B cell (primary cell): ENCODE measurements at regions not wholly inside any gene's neighbourhood (a gene's known extent, or its start where the extent isn't known, plus 50 kb on each side); places are given as distances from the start of the nearest gene placed in this dataset.

Source experiments
- ATAC-seq: fragments of 200-7000 bp; cut with Tn5 transposase; one replicate; pipeline ENCODE4 v1.10.0; 2021; ENCODE audit warnings: low read depth, mild to moderate bottlenecking, moderate number of reproducible peaks, moderate library complexity
- CTCF ChIA-PET: fragments of 350-600 bp; sonication (Branson Sonifier 250); formaldehyde crosslinking; loops from one replicate; lab custom pipeline; 2021; ENCODE audit warnings: antibody characterized with exemption, inconsistent platforms; lab: Charles Lee
- POLR2A ChIA-PET: fragments of 350-600 bp; sonication (Branson Sonifier 250); formaldehyde crosslinking; loops from one replicate; lab custom pipeline; 2021; ENCODE audit warnings: antibody characterized with exemption; lab: Charles Lee
- DNase-seq: peaks from one replicate; pipeline ENCODE4 v3.0.0; 2013
- H2AFZ ChIP-seq: 2 replicates; pipeline ENCODE4 v1.6.1; 2012; ENCODE audit warnings: mild to moderate bottlenecking, low read depth, low read length; ENCODE audit not compliant: insufficient read depth, poor library complexity, severe bottlenecking
- H3K27ac ChIP-seq, 2 donors: 1 replicate in 1 of 2; 2 replicates in 1 of 2; pipeline ENCODE4 v1.5.1; 2012 to 2013; ENCODE audit warnings: low read length in 2 of 2, mild to moderate bottlenecking in 2 of 2, moderate library complexity in 1 of 2
- H3K27me3 ChIP-seq, 4 experiments: fragments of 200-600 bp in 1 of 4; sonication (generic) in 1 of 4; replicated peaks in 1 of 4; 1 replicate in 2 of 4; 2 replicates in 2 of 4; pipeline versions ENCODE4 v1.6.1 to v1.7.0; 2013 to 2016; ENCODE audit warnings: low read length in 3 of 4, mild to moderate bottlenecking in 2 of 4, mixed read lengths in 1 of 4, moderate library complexity in 1 of 4; ENCODE audit not compliant: insufficient read depth in 4 of 4, control insufficient read depth in 3 of 4; ENCODE audit errors: control extremely low read depth in 1 of 4
- H3K36me3 ChIP-seq, 2 experiments: replicated peaks in 1 of 2; 1 replicate in 1 of 2; 2 replicates in 1 of 2; pipeline versions ENCODE4 v1.6.1 to v1.7.1; 2013; ENCODE audit warnings: low read length in 1 of 2; ENCODE audit not compliant: insufficient read depth in 2 of 2, control insufficient read depth in 1 of 2; ENCODE audit errors: control extremely low read depth in 1 of 2, extremely low read depth in 1 of 2
- H3K4me1 ChIP-seq, 2 donors: fragments of 200-600 bp in 1 of 2; sonication (generic) in 1 of 2; 1 replicate in 1 of 2; 2 replicates in 1 of 2; pipeline versions ENCODE4 v1.5.1 to v1.6.1; 2013 to 2017; ENCODE audit warnings: low read length in 2 of 2; ENCODE audit not compliant: control insufficient read depth in 2 of 2, insufficient read depth in 2 of 2
- H3K4me2 ChIP-seq: replicated peaks from 2 replicates; pipeline ENCODE3; 2012; ENCODE audit warnings: mild to moderate bottlenecking, low read depth, low read length; ENCODE audit not compliant: poor library complexity, severe bottlenecking
- H3K4me3 ChIP-seq, 5 experiments: fragments of 200-600 bp in 1 of 5; sonication (generic) in 1 of 5; 1 replicate in 3 of 5; 2 replicates in 2 of 5; pipeline versions ENCODE4 v1.5.1 to v1.7.0; 2011 to 2016; ENCODE audit warnings: low read length in 4 of 5, mild to moderate bottlenecking in 4 of 5, low read depth in 2 of 5, control low read depth in 1 of 5, moderate library complexity in 1 of 5; ENCODE audit not compliant: insufficient read depth in 1 of 5; ENCODE audit errors: control extremely low read depth in 1 of 5, extremely low read depth in 1 of 5
- H3K79me2 ChIP-seq: fragments of 200-600 bp; sonication (generic); one replicate; pipeline ENCODE4 v1.6.0; 2016; ENCODE audit warnings: low read length; ENCODE audit not compliant: control insufficient read depth, insufficient read depth
- H3K9ac ChIP-seq: fragments of 200-600 bp; sonication (generic); 2 replicates; pipeline ENCODE4 v1.6.1; 2017; ENCODE audit warnings: mild to moderate bottlenecking, low read length, moderate library complexity
- H3K9me3 ChIP-seq, 3 donors: one replicate each; pipeline versions ENCODE4 v1.6.1 to v1.7.1; 2013; ENCODE audit warnings: low read length in 2 of 3; ENCODE audit not compliant: control insufficient read depth in 2 of 3, insufficient read depth in 1 of 3; ENCODE audit errors: control extremely low read depth in 1 of 3
- H4K20me1 ChIP-seq: 2 replicates; pipeline ENCODE4 v1.6.0; 2012; ENCODE audit warnings: mild to moderate bottlenecking, low read length; ENCODE audit not compliant: insufficient read depth, control insufficient read depth, poor library complexity, severe bottlenecking
- H3K27ac Mint-ChIP-seq: one replicate; pipeline ENCODE4 v1.8.0; 2021; ENCODE audit warnings: mixed read lengths
- H3K27me3 Mint-ChIP-seq: one replicate; pipeline ENCODE4 v1.8.0; 2021; ENCODE audit warnings: mixed read lengths
- H3K4me1 Mint-ChIP-seq: one replicate; pipeline ENCODE4 v1.8.0; 2021; ENCODE audit warnings: mixed read lengths
- H3K4me3 Mint-ChIP-seq: one replicate; pipeline ENCODE4 v1.8.0; 2021; ENCODE audit warnings: mixed read lengths
- H3K9me3 Mint-ChIP-seq: one replicate; pipeline ENCODE4 v1.8.0; 2022; ENCODE audit warnings: mixed read lengths; ENCODE audit not compliant: insufficient read depth
- EZH2 ChIP-seq: IDR thresholded peaks from 2 replicates; pipeline ENCODE4 v1.6.1; 2012; ENCODE audit warnings: borderline replicate concordance, low read depth, mild to moderate bottlenecking, moderate library complexity, low read length; ENCODE audit not compliant: insufficient read depth, poor library complexity, severe bottlenecking
- WGBS: methylation state at CpG from one replicate; pipeline ENCODE4 v1.1.5; 2013; ENCODE audit warnings: missing lambda C conversion rate; ENCODE audit not compliant: insufficient coverage; 5-methylcytosine and 5-hydroxymethylcytosine counted together
- intact Hi-C: fragments of 100-400 bp; cut with micrococcal nuclease; formaldehyde crosslinking; loops from one replicate; pipeline ENCODE4 v1.10.0; 2022
- TF ChIP-seq, protein P1 (sequence below): fragments of 200-600 bp; IDR thresholded peaks from one replicate; pipeline ENCODE4 v1.8.0; 2022; ENCODE audit warnings: antibody characterized with exemption, mild to moderate bottlenecking

DNA sequence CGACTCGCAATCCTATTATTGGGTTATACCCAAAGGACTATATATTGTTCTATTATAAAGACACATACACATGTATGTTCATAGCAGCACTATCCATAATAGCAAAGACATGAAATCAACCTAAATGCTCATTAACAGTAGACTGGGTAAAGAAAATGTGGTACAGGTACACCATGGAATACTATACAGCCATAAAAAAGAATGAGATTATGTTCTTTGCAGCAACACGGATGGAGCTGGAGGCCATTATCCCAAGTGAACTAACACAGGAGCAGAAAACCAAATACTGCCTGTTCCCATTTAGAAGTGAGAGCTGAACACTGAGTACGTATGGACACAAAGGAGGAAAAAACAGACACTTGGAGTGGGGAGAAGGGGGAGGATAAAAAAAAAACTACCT lies 536.8 kb upstream of the DPP6 start:
- no peak overlapping the region for H3K4me3 Mint-ChIP-seq
- peaks cover 6% of the 10 kb centered on the region for H3K9me3 Mint-ChIP-seq
- Histone ChIP-seq H3K9me3 (peaks cover 0 to 6% (median 0%) of the 10 kb centered on the region in 3 donors), H2AFZ (no peak overlapping the region), H3K79me2 (no peaks in the 10 kb centered on the region), H3K4me3 (no peak overlapping the region), H3K36me3 (no peaks in the 10 kb centered on the region), H4K20me1 (no peaks in the 10 kb centered on the region), H3K4me2 (no peak overlapping the region), H3K4me1 (no peaks in the 10 kb centered on the region), H3K9ac (no peak overlapping the region), H3K27ac (no peak overlapping the region), H3K27me3 (no peaks in the 10 kb centered on the region)
- DNase-seq (no peak), ATAC-seq (no peak)
- WGBS = no CpG with 5 or more reads among the region's 4 CpGs
- CTCF ChIA-PET = no interaction called here
- H3K27me3 Mint-ChIP-seq = no peaks in the 10 kb centered on the region
- H3K4me1 Mint-ChIP-seq = no peaks in the 10 kb centered on the region
- intact Hi-C loops = no loop called here
- POLR2A ChIA-PET = no interaction called here
- TF ChIP-seq, protein P1, sequence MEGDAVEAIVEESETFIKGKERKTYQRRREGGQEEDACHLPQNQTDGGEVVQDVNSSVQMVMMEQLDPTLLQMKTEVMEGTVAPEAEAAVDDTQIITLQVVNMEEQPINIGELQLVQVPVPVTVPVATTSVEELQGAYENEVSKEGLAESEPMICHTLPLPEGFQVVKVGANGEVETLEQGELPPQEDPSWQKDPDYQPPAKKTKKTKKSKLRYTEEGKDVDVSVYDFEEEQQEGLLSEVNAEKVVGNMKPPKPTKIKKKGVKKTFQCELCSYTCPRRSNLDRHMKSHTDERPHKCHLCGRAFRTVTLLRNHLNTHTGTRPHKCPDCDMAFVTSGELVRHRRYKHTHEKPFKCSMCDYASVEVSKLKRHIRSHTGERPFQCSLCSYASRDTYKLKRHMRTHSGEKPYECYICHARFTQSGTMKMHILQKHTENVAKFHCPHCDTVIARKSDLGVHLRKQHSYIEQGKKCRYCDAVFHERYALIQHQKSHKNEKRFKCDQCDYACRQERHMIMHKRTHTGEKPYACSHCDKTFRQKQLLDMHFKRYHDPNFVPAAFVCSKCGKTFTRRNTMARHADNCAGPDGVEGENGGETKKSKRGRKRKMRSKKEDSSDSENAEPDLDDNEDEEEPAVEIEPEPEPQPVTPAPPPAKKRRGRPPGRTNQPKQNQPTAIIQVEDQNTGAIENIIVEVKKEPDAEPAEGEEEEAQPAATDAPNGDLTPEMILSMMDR = no peak
- no peak for TF ChIP-seq EZH2
- no peak overlapping the region for H3K27ac Mint-ChIP-seq

DNA sequence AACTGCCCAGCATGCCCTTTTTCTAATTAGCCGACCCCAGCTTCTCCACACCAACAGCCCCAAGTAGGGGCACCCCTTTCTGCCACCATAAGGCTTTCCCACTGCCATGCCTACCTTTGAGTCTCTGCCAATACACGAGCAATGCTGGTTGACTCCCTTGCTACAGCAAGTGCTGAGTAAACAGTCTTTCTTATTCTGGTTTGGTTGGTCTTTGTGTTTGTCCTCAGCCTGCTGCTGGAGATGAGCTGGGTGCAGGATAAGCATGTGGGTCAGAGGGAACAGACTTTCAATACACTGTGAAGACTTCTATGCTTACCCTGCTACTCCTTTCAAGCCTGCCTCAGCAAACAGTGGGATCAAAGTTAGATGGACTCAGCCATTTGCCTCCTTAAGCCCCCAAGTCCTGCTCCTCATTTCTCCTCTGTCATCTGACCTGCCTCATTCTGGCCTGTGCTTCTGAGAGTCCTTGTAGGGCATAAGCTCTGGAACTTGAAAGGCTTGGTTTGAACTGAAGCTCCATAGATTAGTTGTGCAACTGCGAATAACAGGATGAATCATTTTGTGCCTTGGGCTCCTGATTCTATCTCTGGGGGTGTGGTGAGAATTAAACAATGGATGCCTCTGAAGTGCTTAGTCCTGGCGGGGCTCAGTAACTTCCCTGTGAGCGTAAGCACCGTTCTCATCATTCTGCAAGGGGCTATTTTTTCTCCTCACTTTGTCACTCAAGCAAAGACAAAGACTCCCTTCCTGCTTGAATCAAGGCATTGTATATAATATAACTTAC lies 533.8 kb upstream of the DPP6 start:
- 83% methylated on average over 2 of the region's 6 CpGs for WGBS
- Histone ChIP-seq H3K9me3 (peaks cover 0 to 11% (median 0%) of the 10 kb centered on the region in 3 donors), H3K4me2 (no peak overlapping the region), H3K79me2 (no peaks in the 10 kb centered on the region), H3K27me3 (no peaks in the 10 kb centered on the region), H3K4me1 (no peaks in the 10 kb centered on the region), H3K27ac (no peak overlapping the region), H2AFZ (no peak overlapping the region), H3K36me3 (no peaks in the 10 kb centered on the region), H3K9ac (no peak overlapping the region), H4K20me1 (no peaks in the 10 kb centered on the region), H3K4me3 (no peak overlapping the region)
- ChIA-PET POLR2A (no interaction called here), CTCF (no interaction called here)
- H3K9me3 Mint-ChIP-seq = peaks cover 9% of the 10 kb centered on the region
- no peak for DNase-seq
- H3K4me1 Mint-ChIP-seq = no peaks in the 10 kb centered on the region
- no peak overlapping the region for H3K4me3 Mint-ChIP-seq
- no peak for ATAC-seq
- intact Hi-C loops = no loop called here
- no peaks in the 10 kb centered on the region for H3K27me3 Mint-ChIP-seq
- H3K27ac Mint-ChIP-seq = no peak overlapping the region
- no peak for TF ChIP-seq EZH2
- TF ChIP-seq, protein P1 = no peak
